ENCODE measurements at regions not wholly inside any gene's neighbourhood (a gene's known extent, or its start where the extent isn't known, plus 50 kb on each side); places are given as distances from the start of the nearest gene placed in this dataset.
"Not testable (repeated sequence)": the region's sequence is repeated elsewhere in the genome, so short reads cannot be mapped to it uniquely, and the experiment has no call there.

DNA sequence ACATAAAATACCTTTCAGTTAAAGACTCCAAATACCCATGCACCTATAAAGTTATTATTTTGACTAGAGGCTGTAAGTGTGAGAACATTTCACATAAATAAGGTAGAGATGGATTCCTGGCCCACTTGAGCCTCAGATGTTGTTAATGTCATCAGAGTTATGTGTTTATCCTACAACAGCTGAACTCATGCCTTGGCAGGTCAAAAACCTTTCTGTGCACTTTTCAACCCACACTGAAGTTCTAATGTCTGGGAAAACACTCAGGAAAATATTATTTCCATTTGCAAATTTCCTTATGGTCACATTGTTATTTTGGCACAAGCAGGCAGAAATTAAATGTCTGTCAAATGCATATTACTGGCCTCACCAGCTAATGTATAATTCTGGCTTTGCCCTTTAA, 209.2 kb downstream of the LNPK start:
- intact Hi-C loops (cut with DNase I): no loop called here
- H3K4me1 ChIP-seq (ENCODE audit: control insufficient read depth in 2 of 3, insufficient read depth in 2 of 3, low read depth in 1 of 3, low read length in 3 of 3): no peaks in the 10 kb centered on the region
- no peak overlapping the region for H3K4me3 ChIP-seq (ENCODE audit: low read length in 3 of 3)
- DNase-seq (peak in 1 of 5 donors; percentile 7), FAIRE-seq (no peak)
- peaks cover 0 to 4% (median 0%) of the 10 kb centered on the region in 3 donors for H3K9me3 ChIP-seq (ENCODE audit: control insufficient read depth in 2 of 3, insufficient read depth in 1 of 3, low read length in 3 of 3)
- H3K9ac ChIP-seq (ENCODE audit: low read length in 3 of 3): no peak overlapping the region
- TF ChIP-seq, protein P1, sequence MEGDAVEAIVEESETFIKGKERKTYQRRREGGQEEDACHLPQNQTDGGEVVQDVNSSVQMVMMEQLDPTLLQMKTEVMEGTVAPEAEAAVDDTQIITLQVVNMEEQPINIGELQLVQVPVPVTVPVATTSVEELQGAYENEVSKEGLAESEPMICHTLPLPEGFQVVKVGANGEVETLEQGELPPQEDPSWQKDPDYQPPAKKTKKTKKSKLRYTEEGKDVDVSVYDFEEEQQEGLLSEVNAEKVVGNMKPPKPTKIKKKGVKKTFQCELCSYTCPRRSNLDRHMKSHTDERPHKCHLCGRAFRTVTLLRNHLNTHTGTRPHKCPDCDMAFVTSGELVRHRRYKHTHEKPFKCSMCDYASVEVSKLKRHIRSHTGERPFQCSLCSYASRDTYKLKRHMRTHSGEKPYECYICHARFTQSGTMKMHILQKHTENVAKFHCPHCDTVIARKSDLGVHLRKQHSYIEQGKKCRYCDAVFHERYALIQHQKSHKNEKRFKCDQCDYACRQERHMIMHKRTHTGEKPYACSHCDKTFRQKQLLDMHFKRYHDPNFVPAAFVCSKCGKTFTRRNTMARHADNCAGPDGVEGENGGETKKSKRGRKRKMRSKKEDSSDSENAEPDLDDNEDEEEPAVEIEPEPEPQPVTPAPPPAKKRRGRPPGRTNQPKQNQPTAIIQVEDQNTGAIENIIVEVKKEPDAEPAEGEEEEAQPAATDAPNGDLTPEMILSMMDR (IDR thresholded peaks at IDR 0.05; ENCODE audit: borderline replicate concordance, extremely low read depth, insufficient read depth): no peak
- no peaks in the 10 kb centered on the region for H3K36me3 ChIP-seq (ENCODE audit: control insufficient read depth in 2 of 3, insufficient read depth in 3 of 3, low read length in 3 of 3)
- H3K27ac ChIP-seq (ENCODE audit: low read depth in 2 of 2, low read length in 2 of 2): no peak overlapping the region
- no peaks in the 10 kb centered on the region for H3K27me3 ChIP-seq (ENCODE audit: control insufficient read depth, insufficient read depth, low read length)

DNA sequence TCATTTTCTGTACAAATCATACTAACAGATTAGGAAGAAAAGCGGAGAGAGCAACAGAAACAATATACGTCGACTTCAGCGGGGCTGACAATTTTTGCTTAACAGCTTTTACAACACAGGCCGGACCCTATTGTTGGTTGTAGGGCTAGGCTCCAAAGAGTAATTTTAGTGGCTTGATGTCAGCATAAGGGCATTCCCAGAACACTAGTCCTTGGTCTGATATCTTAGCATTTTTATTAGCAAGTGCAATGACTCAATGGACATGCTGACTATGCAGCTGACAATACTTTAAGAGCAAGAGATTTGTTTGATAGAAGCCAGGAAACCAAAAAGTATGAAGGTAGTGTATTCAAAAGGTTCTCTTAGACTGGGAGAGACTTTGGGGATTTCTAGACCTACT, 209.9 kb downstream of the LNPK start:
- H3K27ac ChIP-seq (ENCODE audit: low read depth in 2 of 2, low read length in 2 of 2): no peak overlapping the region
- H3K9ac ChIP-seq (ENCODE audit: low read length in 3 of 3): no peak overlapping the region
- TF ChIP-seq, protein P1 (IDR thresholded peaks at IDR 0.05; ENCODE audit: borderline replicate concordance, extremely low read depth, insufficient read depth): no peak
- FAIRE-seq: no peak
- intact Hi-C loops (cut with DNase I): no loop called here
- DNase-seq: no peak
- H3K4me1 ChIP-seq (ENCODE audit: control insufficient read depth in 2 of 3, insufficient read depth in 2 of 3, low read depth in 1 of 3, low read length in 3 of 3): no peaks in the 10 kb centered on the region
- no peaks in the 10 kb centered on the region for H3K27me3 ChIP-seq (ENCODE audit: control insufficient read depth, insufficient read depth, low read length)
- H3K4me3 ChIP-seq (ENCODE audit: low read length in 3 of 3): no peak overlapping the region
- peaks cover 0 to 4% (median 0%) of the 10 kb centered on the region in 3 donors for H3K9me3 ChIP-seq (ENCODE audit: control insufficient read depth in 2 of 3, insufficient read depth in 1 of 3, low read length in 3 of 3)
- no peaks in the 10 kb centered on the region for H3K36me3 ChIP-seq (ENCODE audit: control insufficient read depth in 2 of 3, insufficient read depth in 3 of 3, low read length in 3 of 3)

DNA sequence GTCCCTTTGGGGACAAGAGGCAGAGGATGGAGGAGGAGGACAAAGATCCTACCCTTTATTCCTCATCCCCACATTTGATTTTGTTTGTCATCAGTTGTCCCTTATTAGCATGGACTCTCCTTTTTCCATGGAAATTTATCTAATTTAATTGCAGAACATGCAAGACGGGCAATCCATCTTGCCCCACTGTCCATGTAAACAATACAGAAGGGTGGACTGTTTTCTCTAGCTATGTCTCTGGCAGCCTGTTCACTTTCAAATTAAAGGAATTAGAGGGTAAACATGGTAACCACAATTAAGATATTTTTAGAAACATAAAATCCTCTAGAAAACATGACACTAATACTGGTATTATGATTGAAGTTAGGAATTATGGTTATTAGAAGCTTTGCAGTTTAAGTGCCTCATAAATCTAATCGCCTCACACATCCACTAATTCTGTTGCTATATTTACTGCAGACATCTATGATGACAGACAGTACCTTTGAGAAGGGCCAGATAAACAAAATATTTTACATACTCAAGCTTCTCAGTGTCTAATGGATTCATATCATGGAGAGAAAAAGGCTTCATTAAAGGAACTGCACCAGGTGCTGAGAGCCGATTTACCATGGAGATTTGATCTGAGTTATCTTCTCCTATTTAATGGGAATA, 215.5 kb downstream of the LNPK start:
- H3K9me3 ChIP-seq (ENCODE audit: control insufficient read depth in 2 of 3, insufficient read depth in 1 of 3, low read length in 3 of 3): no peaks in the 10 kb centered on the region
- FAIRE-seq (no peak), DNase-seq (no peak)
- H3K27ac ChIP-seq (ENCODE audit: low read depth in 2 of 2, low read length in 2 of 2): no peak overlapping the region
- H3K9ac ChIP-seq (ENCODE audit: low read length in 3 of 3): no peak overlapping the region
- no peaks in the 10 kb centered on the region for H3K4me1 ChIP-seq (ENCODE audit: control insufficient read depth in 2 of 3, insufficient read depth in 2 of 3, low read depth in 1 of 3, low read length in 3 of 3)
- H3K27me3 ChIP-seq (ENCODE audit: control insufficient read depth, insufficient read depth, low read length): no peaks in the 10 kb centered on the region
- intact Hi-C loops (cut with DNase I): no loop called here
- no peak overlapping the region for H3K4me3 ChIP-seq (ENCODE audit: low read length in 3 of 3)
- TF ChIP-seq, protein P1 (IDR thresholded peaks at IDR 0.05; ENCODE audit: borderline replicate concordance, extremely low read depth, insufficient read depth): no peak
- H3K36me3 ChIP-seq (ENCODE audit: control insufficient read depth in 2 of 3, insufficient read depth in 3 of 3, low read length in 3 of 3): no peaks in the 10 kb centered on the region

DNA sequence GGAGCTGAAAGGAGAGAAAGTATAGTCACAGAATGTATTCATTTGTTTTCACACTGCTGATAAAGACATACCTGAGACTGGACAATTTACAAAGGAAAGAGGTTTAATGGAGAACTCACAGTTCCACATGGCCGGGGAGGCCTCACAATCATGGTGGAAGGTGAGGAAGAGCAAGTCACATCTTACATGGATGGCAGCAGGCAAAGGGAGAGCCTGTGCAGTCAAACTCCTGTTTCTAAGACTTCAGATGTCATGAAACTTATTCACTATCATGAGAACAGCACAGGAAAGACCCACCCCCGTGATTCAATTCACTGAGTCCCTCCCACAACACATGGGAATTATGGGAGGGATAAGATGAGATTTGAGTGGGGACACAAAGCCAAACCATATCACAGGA, 224.7 kb downstream of the LNPK start:
- H3K4me1 ChIP-seq (ENCODE audit: control insufficient read depth in 2 of 3, insufficient read depth in 2 of 3, low read depth in 1 of 3, low read length in 3 of 3); DNase-seq; H3K4me3 ChIP-seq (ENCODE audit: low read length in 3 of 3); FAIRE-seq; intact Hi-C loops (cut with DNase I); H3K9ac ChIP-seq (ENCODE audit: low read length in 3 of 3); H3K36me3 ChIP-seq (ENCODE audit: control insufficient read depth in 2 of 3, insufficient read depth in 3 of 3, low read length in 3 of 3); H3K27me3 ChIP-seq (ENCODE audit: control insufficient read depth, insufficient read depth, low read length); H3K27ac ChIP-seq (ENCODE audit: low read depth in 2 of 2, low read length in 2 of 2); H3K9me3 ChIP-seq (ENCODE audit: control insufficient read depth in 2 of 3, insufficient read depth in 1 of 3, low read length in 3 of 3): not testable (repeated sequence)

Measured in kidney (tissue), 13 donors.